ENCODE measurements at regions not wholly inside any gene's neighbourhood (a gene's known extent, or its start where the extent isn't known, plus 50 kb on each side); places are given as distances from the start of the nearest gene placed in this dataset.

GRCh38 chr2:103435010-103435409 lies 673.2 kb downstream of the TMEM182 start:
- TF ChIP-seq CTCF (IDR thresholded peaks at IDR 0.05; ENCODE audit: borderline replicate concordance, extremely low read depth, low read length, poor library complexity, severe bottlenecking) (no peak), EZH2 (IDR thresholded peaks at IDR 0.05; ENCODE audit: borderline replicate concordance, low read depth, low read length, severe bottlenecking) (no peak)

Measured in DND-41 (cell line).